GM23338 (cell line): ENCODE measurements at regions not wholly inside any gene's neighbourhood (a gene's known extent, or its start where the extent isn't known, plus 50 kb on each side); places are given as distances from the start of the nearest gene placed in this dataset.

Experiments used
- CTCF ChIP-seq, 2 experiments: fragments of 200-600 bp in 1 of 2; sonication (generic) in 1 of 2; conservative IDR thresholded peaks; 2 replicates each; pipeline versions ENCODE4 v1.5.1 to v1.6.1; 2016 to 2017; ENCODE audit warnings: antibody characterized with exemption in 2 of 2, low read depth in 2 of 2, mild to moderate bottlenecking in 2 of 2, moderate library complexity in 1 of 2
- EZH2 ChIP-seq: fragments of 200-600 bp; sonication (generic); IDR thresholded peaks from one replicate; pipeline ENCODE4 v1.8.0; 2017; ENCODE audit warnings: antibody characterized with exemption, mild to moderate bottlenecking, low read depth; ENCODE audit not compliant: unreplicated experiment

GRCh38 chr5:98102936-98103335, 670.5 kb upstream of the RGMB start:
- TF ChIP-seq CTCF (conservative IDR thresholded peaks at IDR 0.05; ENCODE audit: low read depth in 2 of 2) (no peak), EZH2 (no peak)
